ENCODE measurements at regions not wholly inside any gene's neighbourhood (a gene's known extent, or its start where the extent isn't known, plus 50 kb on each side); places are given as distances from the start of the nearest gene placed in this dataset.

DNA sequence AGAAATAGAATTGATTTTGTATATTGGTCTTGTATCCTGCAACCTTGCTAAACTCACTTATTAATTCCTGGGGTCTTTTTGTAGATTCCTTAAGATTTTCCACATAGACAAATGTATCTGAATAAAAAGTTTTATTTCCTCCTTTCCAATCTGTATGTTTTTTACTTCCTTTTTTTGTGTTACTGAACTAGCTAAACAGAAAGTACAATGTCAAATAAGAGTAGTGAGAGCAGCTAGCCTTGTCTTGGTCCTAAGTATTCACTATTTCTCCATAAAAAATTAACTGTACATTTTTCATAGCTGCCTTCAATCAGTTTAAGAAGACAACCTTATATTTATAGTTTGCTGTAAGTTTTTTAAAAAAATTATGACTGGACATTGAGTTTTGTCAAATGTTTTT is 74.9 kb downstream of the FASLG start:
- no peak overlapping the region for H3K27ac ChIP-seq (replicated peaks; ENCODE audit: low read length)
- no peak overlapping the region for H2BK12ac ChIP-seq (ENCODE audit: low read length)
- no peak overlapping the region for H3K14ac ChIP-seq (ENCODE audit: low read length)
- no peak overlapping the region for H2BK120ac ChIP-seq (ENCODE audit: low read depth, low read length)
- no peaks in the 10 kb centered on the region for H3K27me3 ChIP-seq (ENCODE audit: control insufficient read depth in 3 of 3, insufficient read depth in 3 of 3, low read depth in 1 of 3, low read length in 3 of 3)
- no peak overlapping the region for H3K23ac ChIP-seq (ENCODE audit: low read depth, low read length, poor library complexity)
- no peak overlapping the region for H2AK5ac ChIP-seq (ENCODE audit: low read depth, low read length)
- H3K36me3 ChIP-seq (replicated peaks in 1 of 2; ENCODE audit: control insufficient read depth in 2 of 2, insufficient read depth in 2 of 2, low read length in 2 of 2) = no peaks in the 10 kb centered on the region
- H2BK15ac ChIP-seq (ENCODE audit: low read length) = no peak overlapping the region
- H2BK5ac ChIP-seq (ENCODE audit: low read length) = no peak overlapping the region
- H4K8ac ChIP-seq (ENCODE audit: low read depth, low read length) = no peak overlapping the region
- H3K4me3 ChIP-seq (ENCODE audit: low read length in 2 of 2) = no peak overlapping the region
- no peak overlapping the region for H3K9ac ChIP-seq (ENCODE audit: low read depth, low read length, poor library complexity)
- DNase-seq (ENCODE audit: low spot score) = no peak
- no peaks in the 10 kb centered on the region for H3K4me1 ChIP-seq (ENCODE audit: control insufficient read depth in 2 of 2, insufficient read depth in 1 of 2, low read depth in 1 of 2, low read length in 2 of 2)
- H3K79me1 ChIP-seq (ENCODE audit: low read depth, low read length) = no peaks in the 10 kb centered on the region
- H3K4me2 ChIP-seq (ENCODE audit: insufficient read depth, low read length, poor library complexity, severe bottlenecking) = no peak overlapping the region
- no peak overlapping the region for H2AFZ ChIP-seq (ENCODE audit: low read length)
- no peak overlapping the region for H3K4ac ChIP-seq (ENCODE audit: low read length)
- no peaks in the 10 kb centered on the region for H3K9me3 ChIP-seq (replicated peaks in 1 of 2; ENCODE audit: control insufficient read depth in 2 of 2, insufficient read depth in 1 of 2, low read depth in 1 of 2, low read length in 2 of 2)
- H4K91ac ChIP-seq (ENCODE audit: low read depth, low read length, poor library complexity) = no peak overlapping the region
- H3K18ac ChIP-seq (ENCODE audit: low read length) = no peak overlapping the region

- H4K8ac ChIP-seq (ENCODE audit: low read depth, low read length) = no peak overlapping the region
- no peak overlapping the region for H3K14ac ChIP-seq (ENCODE audit: low read length)
- no CpG with 5 or more reads among the region's 2 CpGs for WGBS, 2 donors (ENCODE audit: extremely low coverage in 2 of 2, insufficient read length in 2 of 2, insufficient replicate concordance in 1 of 2)
- H3K9ac ChIP-seq (ENCODE audit: low read depth, low read length, poor library complexity) = no peak overlapping the region
- no peaks in the 10 kb centered on the region for H3K36me3 ChIP-seq (replicated peaks in 1 of 2; ENCODE audit: control insufficient read depth in 2 of 2, insufficient read depth in 2 of 2, low read length in 2 of 2)
- H3K79me1 ChIP-seq (ENCODE audit: low read depth, low read length) = no peaks in the 10 kb centered on the region
- H3K4ac ChIP-seq (ENCODE audit: low read length) = no peak overlapping the region
- no peak overlapping the region for H3K18ac ChIP-seq (ENCODE audit: low read length)
- H3K4me2 ChIP-seq (ENCODE audit: insufficient read depth, low read length, poor library complexity, severe bottlenecking) = no peak overlapping the region
- no peak overlapping the region for H2BK120ac ChIP-seq (ENCODE audit: low read depth, low read length)
- H3K27ac ChIP-seq (replicated peaks; ENCODE audit: low read length) = no peak overlapping the region
- no peak overlapping the region for H3K4me3 ChIP-seq (ENCODE audit: low read length in 2 of 2)
- H2AFZ ChIP-seq (ENCODE audit: low read length) = no peak overlapping the region
- no peak overlapping the region for H2BK15ac ChIP-seq (ENCODE audit: low read length)
- no peak overlapping the region for H4K91ac ChIP-seq (ENCODE audit: low read depth, low read length, poor library complexity)
- H2AK5ac ChIP-seq (ENCODE audit: low read depth, low read length) = no peak overlapping the region
- no peak overlapping the region for H3K23ac ChIP-seq (ENCODE audit: low read depth, low read length, poor library complexity)
- H2BK5ac ChIP-seq (ENCODE audit: low read length) = no peak overlapping the region
- H3K9me3 ChIP-seq (replicated peaks in 1 of 2; ENCODE audit: control insufficient read depth in 2 of 2, insufficient read depth in 1 of 2, low read depth in 1 of 2, low read length in 2 of 2) = no peaks in the 10 kb centered on the region
- no peak overlapping the region for H2BK12ac ChIP-seq (ENCODE audit: low read length)
- no peak for DNase-seq (ENCODE audit: low spot score)
- H3K27me3 ChIP-seq (ENCODE audit: control insufficient read depth in 3 of 3, insufficient read depth in 3 of 3, low read depth in 1 of 3, low read length in 3 of 3) = no peaks in the 10 kb centered on the region
- H3K4me1 ChIP-seq (ENCODE audit: control insufficient read depth in 2 of 2, insufficient read depth in 1 of 2, low read depth in 1 of 2, low read length in 2 of 2) = no peaks in the 10 kb centered on the region
Measured at GRCh38 chr1:172738389-172738788, 79.5 kb downstream of the FASLG start.

DNA sequence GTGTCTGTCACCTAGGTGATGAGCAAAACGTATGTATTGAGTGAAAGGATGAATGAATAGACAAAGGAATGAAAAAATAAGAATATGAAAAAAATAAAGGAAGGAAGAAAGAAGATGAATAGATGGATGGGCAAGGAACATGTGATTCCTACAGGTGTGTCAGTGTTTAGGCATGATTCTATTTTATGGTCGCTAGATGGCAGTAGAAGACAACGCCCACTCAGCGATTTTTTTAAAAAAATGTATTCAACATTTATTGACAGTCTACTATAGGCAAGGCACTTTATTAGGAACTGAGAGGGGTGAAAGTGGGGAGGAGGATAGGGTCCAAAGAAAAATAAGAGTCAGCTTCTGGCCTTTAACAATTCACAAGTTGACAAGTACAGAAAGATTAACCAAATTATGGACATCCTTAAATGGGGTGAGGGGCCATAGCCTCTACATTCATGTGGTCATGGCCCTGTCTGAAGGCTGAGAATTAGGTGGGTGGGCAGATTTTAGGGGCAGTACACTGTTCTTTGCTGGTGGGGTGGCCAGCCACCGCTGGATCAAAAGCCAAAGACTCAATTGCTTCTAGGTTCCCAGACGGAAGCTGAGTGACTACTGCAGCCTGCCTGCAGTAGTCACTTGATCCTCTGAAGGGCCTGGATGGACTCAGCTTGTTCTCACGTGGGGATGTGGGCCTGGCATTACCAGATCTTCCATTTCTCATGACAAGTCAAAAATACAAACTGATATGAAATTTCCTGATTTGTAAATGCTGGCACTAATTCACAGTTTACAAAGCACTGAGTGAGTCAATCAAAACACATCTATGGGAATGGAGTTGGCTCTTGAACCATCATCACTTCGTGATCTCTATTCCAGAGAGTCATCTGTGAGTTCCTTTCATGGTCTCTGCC is 83.9 kb downstream of the FASLG start:
- no peak overlapping the region for H3K4ac ChIP-seq (ENCODE audit: low read length)
- H4K8ac ChIP-seq (ENCODE audit: low read depth, low read length) = no peak overlapping the region
- H3K4me3 ChIP-seq (ENCODE audit: low read length in 2 of 2) = no peak overlapping the region
- DNase-seq (ENCODE audit: low spot score) = no peak
- H4K91ac ChIP-seq (ENCODE audit: low read depth, low read length, poor library complexity) = no peak overlapping the region
- no peaks in the 10 kb centered on the region for H3K36me3 ChIP-seq (replicated peaks in 1 of 2; ENCODE audit: control insufficient read depth in 2 of 2, insufficient read depth in 2 of 2, low read length in 2 of 2)
- H3K27me3 ChIP-seq (ENCODE audit: control insufficient read depth in 3 of 3, insufficient read depth in 3 of 3, low read depth in 1 of 3, low read length in 3 of 3) = no peaks in the 10 kb centered on the region
- H3K79me1 ChIP-seq (ENCODE audit: low read depth, low read length) = no peaks in the 10 kb centered on the region
- H3K4me1 ChIP-seq (ENCODE audit: control insufficient read depth in 2 of 2, insufficient read depth in 1 of 2, low read depth in 1 of 2, low read length in 2 of 2) = no peaks in the 10 kb centered on the region
- H3K9me3 ChIP-seq (replicated peaks in 1 of 2; ENCODE audit: control insufficient read depth in 2 of 2, insufficient read depth in 1 of 2, low read depth in 1 of 2, low read length in 2 of 2) = no peaks in the 10 kb centered on the region
- H3K9ac ChIP-seq (ENCODE audit: low read depth, low read length, poor library complexity) = no peak overlapping the region
- no peak overlapping the region for H2BK12ac ChIP-seq (ENCODE audit: low read length)
- no peak overlapping the region for H2BK120ac ChIP-seq (ENCODE audit: low read depth, low read length)
- H2BK5ac ChIP-seq (ENCODE audit: low read length) = no peak overlapping the region
- H3K23ac ChIP-seq (ENCODE audit: low read depth, low read length, poor library complexity) = no peak overlapping the region
- H3K18ac ChIP-seq (ENCODE audit: low read length) = no peak overlapping the region
- WGBS, 2 donors (ENCODE audit: extremely low coverage in 2 of 2, insufficient read length in 2 of 2, insufficient replicate concordance in 1 of 2) = no CpG with 5 or more reads among the region's 8 CpGs
- H3K14ac ChIP-seq (ENCODE audit: low read length) = no peak overlapping the region
- H2AFZ ChIP-seq (ENCODE audit: low read length) = no peak overlapping the region
- H3K4me2 ChIP-seq (ENCODE audit: insufficient read depth, low read length, poor library complexity, severe bottlenecking) = no peak overlapping the region
- H2AK5ac ChIP-seq (ENCODE audit: low read depth, low read length) = no peak overlapping the region
- no peak overlapping the region for H3K27ac ChIP-seq (replicated peaks; ENCODE audit: low read length)
- H2BK15ac ChIP-seq (ENCODE audit: low read length) = no peak overlapping the region

- H3K18ac ChIP-seq (ENCODE audit: low read length) = no peak overlapping the region
- H3K4ac ChIP-seq (ENCODE audit: low read length) = no peak overlapping the region
- H3K4me3 ChIP-seq (ENCODE audit: low read length in 2 of 2) = no peak overlapping the region
- H3K4me1 ChIP-seq (ENCODE audit: control insufficient read depth in 2 of 2, insufficient read depth in 1 of 2, low read depth in 1 of 2, low read length in 2 of 2) = no peaks in the 10 kb centered on the region
- H4K91ac ChIP-seq (ENCODE audit: low read depth, low read length, poor library complexity) = no peak overlapping the region
- no peaks in the 10 kb centered on the region for H3K27me3 ChIP-seq (ENCODE audit: control insufficient read depth in 3 of 3, insufficient read depth in 3 of 3, low read depth in 1 of 3, low read length in 3 of 3)
- H3K79me1 ChIP-seq (ENCODE audit: low read depth, low read length) = no peaks in the 10 kb centered on the region
- no CpG with 5 or more reads among the region's 2 CpGs for WGBS, 2 donors (ENCODE audit: extremely low coverage in 2 of 2, insufficient read length in 2 of 2, insufficient replicate concordance in 1 of 2)
- H4K8ac ChIP-seq (ENCODE audit: low read depth, low read length) = no peak overlapping the region
- no peak overlapping the region for H2BK120ac ChIP-seq (ENCODE audit: low read depth, low read length)
- no peaks in the 10 kb centered on the region for H3K9me3 ChIP-seq (replicated peaks in 1 of 2; ENCODE audit: control insufficient read depth in 2 of 2, insufficient read depth in 1 of 2, low read depth in 1 of 2, low read length in 2 of 2)
- DNase-seq (ENCODE audit: low spot score) = peak; percentile 41
- H3K23ac ChIP-seq (ENCODE audit: low read depth, low read length, poor library complexity) = no peak overlapping the region
- H3K14ac ChIP-seq (ENCODE audit: low read length) = no peak overlapping the region
- no peak overlapping the region for H2BK15ac ChIP-seq (ENCODE audit: low read length)
- no peak overlapping the region for H2BK5ac ChIP-seq (ENCODE audit: low read length)
- no peak overlapping the region for H2AFZ ChIP-seq (ENCODE audit: low read length)
- H2BK12ac ChIP-seq (ENCODE audit: low read length) = no peak overlapping the region
- H3K36me3 ChIP-seq (replicated peaks in 1 of 2; ENCODE audit: control insufficient read depth in 2 of 2, insufficient read depth in 2 of 2, low read length in 2 of 2) = no peaks in the 10 kb centered on the region
- no peak overlapping the region for H3K9ac ChIP-seq (ENCODE audit: low read depth, low read length, poor library complexity)
- H3K27ac ChIP-seq (replicated peaks; ENCODE audit: low read length) = no peak overlapping the region
- no peak overlapping the region for H2AK5ac ChIP-seq (ENCODE audit: low read depth, low read length)
- H3K4me2 ChIP-seq (ENCODE audit: insufficient read depth, low read length, poor library complexity, severe bottlenecking) = no peak overlapping the region
Measured at GRCh38 chr1:172745014-172745413, 86.1 kb downstream of the FASLG start.
